ENCODE measurements at regions not wholly inside any gene's neighbourhood (a gene's known extent, or its start where the extent isn't known, plus 50 kb on each side); places are given as distances from the start of the nearest gene placed in this dataset.
A peak's percentile ranks its signal among the peaks of the same experiment; 100 is the strongest.

- no peaks in the 10 kb centered on the region for H3K79me2 ChIP-seq (ENCODE audit: low read length)
- H3K36me3 ChIP-seq (ENCODE audit: low read depth, low read length), result no peaks in the 10 kb centered on the region
- H3K9ac ChIP-seq (ENCODE audit: low read length), result peak overlapping the region; percentile 23; the same call in 1 of the 2 replicates
- peaks cover 57% of the 10 kb centered on the region for H3K4me1 ChIP-seq (ENCODE audit: insufficient read depth, low read length)
- CTCF ChIA-PET, result interaction anchor here (0.6 kb wide), 2 partner anchors 407 to 667 kb away, joined by 3 read pairs; no protein-coding TSS in a partner anchor
- peak overlapping the region; percentile 82 for H3K27ac ChIP-seq (ENCODE audit: low read length)
- POLR2A ChIA-PET (ENCODE audit: unreplicated experiment), result no interaction called here
- DNase-seq (peak; percentile 75), ATAC-seq (peak; percentile 53)
- H3K4me2 ChIP-seq (ENCODE audit: low read length), result peak overlapping the region; percentile 16
- H3K4me3 ChIP-seq (ENCODE audit: low read length), result no peak overlapping the region
- no peaks in the 10 kb centered on the region for H3K9me3 ChIP-seq (ENCODE audit: low read length)
- H4K20me1 ChIP-seq (ENCODE audit: low read length), result no peaks in the 10 kb centered on the region
- no peaks in the 10 kb centered on the region for H3K9me2 ChIP-seq (replicated peaks; ENCODE audit: low read length)
- H2AFZ ChIP-seq (ENCODE audit: low read length), result no peak overlapping the region
- intact Hi-C loops (cut with micrococcal nuclease), result loop anchor here (1.0 kb wide), 1 partner anchor 9 kb away; no protein-coding TSS in a partner anchor
- peaks cover 6% of the 10 kb centered on the region for H3F3A ChIP-seq (ENCODE audit: low read length, unreplicated experiment)
- TF ChIP-seq EZH2 (IDR thresholded peaks at IDR 0.05; ENCODE audit: low read length, unreplicated experiment) (no peak), EZH2phosphoT487 (IDR thresholded peaks at IDR 0.05; ENCODE audit: borderline replicate concordance, low read length) (no peak), CTCF (conservative IDR thresholded peaks at IDR 0.05; ENCODE audit: low read depth, low read length) (no peak)
- no TSS peak for BruUV-seq (replicated peaks)
- no peaks in the 10 kb centered on the region for H3K27me3 ChIP-seq (ENCODE audit: low read length)
These were observed 80.2 kb downstream of the WNT5A start for GRCh38 chr3:55406696-55407425.

GRCh38 chr3:55405436-55405835 is 81.7 kb downstream of the WNT5A start:
- no TSS peak for BruUV-seq (replicated peaks)

More at GRCh38 chr3:55405436-55405835, 81.7 kb downstream of the WNT5A start:
- H3K4me1 ChIP-seq (ENCODE audit: insufficient read depth, low read length), result peaks cover 57% of the 10 kb centered on the region
- ChIA-PET POLR2A (ENCODE audit: unreplicated experiment) (no interaction called here), CTCF (no interaction called here)
- H4K20me1 ChIP-seq (ENCODE audit: low read length), result no peaks in the 10 kb centered on the region
- intact Hi-C loops (cut with micrococcal nuclease), result no loop called here
- H3K79me2 ChIP-seq (ENCODE audit: low read length), result no peaks in the 10 kb centered on the region
- H3K4me3 ChIP-seq (ENCODE audit: low read length), result no peak overlapping the region
- H3F3A ChIP-seq (ENCODE audit: low read length, unreplicated experiment), result peaks cover 6% of the 10 kb centered on the region
- H3K9me2 ChIP-seq (replicated peaks; ENCODE audit: low read length), result no peaks in the 10 kb centered on the region
- TF ChIP-seq EZH2phosphoT487 (IDR thresholded peaks at IDR 0.05; ENCODE audit: borderline replicate concordance, low read length) (no peak), CTCF (conservative IDR thresholded peaks at IDR 0.05; ENCODE audit: low read depth, low read length) (peak; percentile 42; the same call in 1 of the 2 replicates)
- no peak for ATAC-seq
- no peaks in the 10 kb centered on the region for H3K36me3 ChIP-seq (ENCODE audit: low read depth, low read length)
- no peak overlapping the region for H2AFZ ChIP-seq (ENCODE audit: low read length)
- H3K27me3 ChIP-seq (ENCODE audit: low read length), result no peaks in the 10 kb centered on the region
- no peak overlapping the region for H3K4me2 ChIP-seq (ENCODE audit: low read length)
- DNase-seq, result peak; percentile 39
- no peak overlapping the region for H3K27ac ChIP-seq (ENCODE audit: low read length)
- H3K9me3 ChIP-seq (ENCODE audit: low read length), result no peaks in the 10 kb centered on the region
- H3K9ac ChIP-seq (ENCODE audit: low read length), result no peak overlapping the region

Measured in PC-3 (cell line).